ENCODE measurements at regions not wholly inside any gene's neighbourhood (a gene's known extent, or its start where the extent isn't known, plus 50 kb on each side); places are given as distances from the start of the nearest gene placed in this dataset.

DNA sequence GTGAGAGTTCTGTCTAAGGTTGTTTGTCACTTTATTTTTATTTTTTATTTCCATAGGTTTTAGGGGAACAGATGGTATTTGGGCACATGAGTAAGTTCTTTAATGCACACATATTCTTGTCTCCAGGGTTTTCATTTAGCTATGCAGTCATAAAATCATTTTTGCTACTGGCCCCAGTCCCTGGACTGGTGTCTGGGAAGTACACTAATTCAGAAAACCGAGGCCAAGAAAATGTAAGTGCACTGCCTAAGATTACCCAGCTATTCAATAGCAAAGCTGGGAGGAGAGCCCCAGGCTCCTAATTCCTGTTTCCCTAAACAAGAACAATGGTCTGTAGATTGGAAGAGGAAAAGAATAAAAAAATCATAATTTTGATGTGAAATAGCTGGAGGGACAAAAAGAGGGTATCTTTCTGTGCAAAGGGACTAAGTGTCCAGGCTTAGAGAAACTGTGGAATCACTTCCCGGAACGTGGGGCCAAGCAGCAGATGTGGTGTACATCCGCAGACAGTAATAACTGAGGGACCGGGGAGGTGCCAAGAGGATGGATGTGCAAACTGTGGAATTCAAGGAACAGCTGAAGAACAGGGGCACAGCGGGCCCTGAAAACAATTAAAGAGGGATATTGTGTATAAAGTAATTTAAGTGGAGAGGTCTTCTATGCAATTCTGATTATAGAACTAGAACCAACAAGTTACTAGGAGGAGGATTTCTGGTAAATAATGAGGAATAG, 236.3 kb downstream of the ACKR3 start:
- Histone ChIP-seq H3K4me3 (ENCODE audit: low read depth, low read length) (no peak overlapping the region), H3K4me1 (ENCODE audit: control insufficient read depth, insufficient read depth, low read length) (no peaks in the 10 kb centered on the region), H3K9me3 (ENCODE audit: control insufficient read depth, insufficient read depth, low read depth, low read length) (peaks cover 31% of the 10 kb centered on the region), H3K36me3 (ENCODE audit: control insufficient read depth, insufficient read depth, low read length) (no peaks in the 10 kb centered on the region), H3K9ac (ENCODE audit: low read length) (no peak overlapping the region), H3K27me3 (ENCODE audit: control insufficient read depth, insufficient read depth, low read length) (no peaks in the 10 kb centered on the region), H3K27ac (ENCODE audit: low read depth, low read length) (no peak overlapping the region)

DNA sequence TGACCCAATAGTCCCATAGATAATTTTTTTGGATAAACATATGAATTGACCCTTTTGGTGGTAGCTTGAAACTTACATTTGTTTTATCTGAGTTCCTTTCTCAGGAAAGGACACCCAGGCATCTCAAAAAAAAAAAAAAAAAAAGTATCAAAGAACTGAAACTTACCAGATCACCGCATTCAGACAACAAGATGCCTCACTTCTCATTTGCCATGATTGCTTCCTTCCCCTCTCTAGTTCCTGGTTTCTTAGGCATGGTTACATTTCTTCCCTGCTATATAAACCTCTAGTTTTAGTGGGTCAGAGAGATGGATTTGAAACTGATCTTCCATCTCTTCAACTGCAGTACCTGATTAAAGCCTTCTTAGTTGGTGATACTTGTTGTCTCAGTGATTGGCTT, 240.1 kb downstream of the ACKR3 start:
- Histone ChIP-seq H3K27ac (ENCODE audit: low read depth, low read length) (no peak overlapping the region), H3K9ac (ENCODE audit: low read length) (no peak overlapping the region), H3K9me3 (ENCODE audit: control insufficient read depth, insufficient read depth, low read depth, low read length) (peaks cover 36% of the 10 kb centered on the region), H3K27me3 (ENCODE audit: control insufficient read depth, insufficient read depth, low read length) (no peaks in the 10 kb centered on the region), H3K36me3 (ENCODE audit: control insufficient read depth, insufficient read depth, low read length) (no peaks in the 10 kb centered on the region), H3K4me1 (ENCODE audit: control insufficient read depth, insufficient read depth, low read length) (no peaks in the 10 kb centered on the region), H3K4me3 (ENCODE audit: low read depth, low read length) (no peak overlapping the region)

DNA sequence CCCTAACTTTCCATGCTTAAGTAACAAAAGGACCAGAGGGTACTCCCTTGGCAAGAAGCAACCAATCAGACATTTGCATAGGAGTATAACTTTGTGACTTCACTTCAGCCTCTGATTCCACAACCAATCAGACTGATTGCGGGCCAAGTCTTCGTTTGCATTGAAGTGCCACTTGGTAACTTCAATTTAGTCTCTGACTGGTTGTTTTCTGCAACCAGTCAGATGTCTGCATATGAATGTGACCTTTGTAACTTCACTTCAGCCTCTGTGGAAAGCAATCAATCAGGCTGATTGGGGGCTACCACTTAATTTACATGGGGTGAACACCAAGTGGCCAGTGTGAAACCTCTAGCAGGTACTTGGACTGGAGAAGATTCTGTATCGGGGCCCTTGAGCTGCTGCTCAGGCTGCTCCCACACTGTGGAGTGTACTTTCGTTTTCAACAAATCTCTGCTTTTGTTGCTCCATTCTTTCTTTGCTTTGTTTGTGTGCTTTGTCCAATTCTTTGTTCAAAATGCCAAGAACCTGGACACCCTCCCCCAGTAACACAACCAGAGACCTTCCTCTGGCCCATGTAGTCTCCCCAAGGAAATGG, 241.5 kb downstream of the ACKR3 start:
- Histone ChIP-seq H3K4me3 (ENCODE audit: low read depth, low read length) (no peak overlapping the region), H3K9ac (ENCODE audit: low read length) (no peak overlapping the region), H3K9me3 (ENCODE audit: control insufficient read depth, insufficient read depth, low read depth, low read length) (peaks cover 36% of the 10 kb centered on the region), H3K4me1 (ENCODE audit: control insufficient read depth, insufficient read depth, low read length) (no peaks in the 10 kb centered on the region), H3K27ac (ENCODE audit: low read depth, low read length) (no peak overlapping the region), H3K36me3 (ENCODE audit: control insufficient read depth, insufficient read depth, low read length) (no peaks in the 10 kb centered on the region), H3K27me3 (ENCODE audit: control insufficient read depth, insufficient read depth, low read length) (no peaks in the 10 kb centered on the region)

DNA sequence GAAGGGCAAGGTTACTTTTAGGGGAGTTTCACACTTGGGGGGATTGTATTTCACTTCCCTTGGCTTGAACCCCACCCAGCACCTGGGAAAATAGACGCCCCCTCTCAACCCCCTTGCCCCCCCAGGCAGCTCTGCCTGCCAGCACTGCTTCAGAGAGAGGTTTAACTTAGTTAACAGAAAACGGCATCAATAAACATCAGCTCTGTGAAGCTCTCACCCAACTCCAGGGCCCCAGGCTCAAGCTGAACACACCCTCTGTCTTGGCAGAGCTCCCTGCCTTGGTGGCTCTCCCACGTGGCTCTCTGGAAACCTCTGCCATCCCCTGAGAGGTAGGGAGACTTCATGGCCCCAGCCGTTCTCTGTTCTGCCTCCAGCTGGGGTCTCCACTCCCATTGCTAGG, 244.1 kb downstream of the ACKR3 start:
- H3K27ac ChIP-seq (ENCODE audit: low read depth, low read length) = no peak overlapping the region
- no peaks in the 10 kb centered on the region for H3K36me3 ChIP-seq (ENCODE audit: control insufficient read depth, insufficient read depth, low read length)
- peaks cover 21% of the 10 kb centered on the region for H3K9me3 ChIP-seq (ENCODE audit: control insufficient read depth, insufficient read depth, low read depth, low read length)
- no peak overlapping the region for H3K4me3 ChIP-seq (ENCODE audit: low read depth, low read length)
- no peak overlapping the region for H3K9ac ChIP-seq (ENCODE audit: low read length)
- H3K4me1 ChIP-seq (ENCODE audit: control insufficient read depth, insufficient read depth, low read length) = no peaks in the 10 kb centered on the region
- H3K27me3 ChIP-seq (ENCODE audit: control insufficient read depth, insufficient read depth, low read length) = no peaks in the 10 kb centered on the region

DNA sequence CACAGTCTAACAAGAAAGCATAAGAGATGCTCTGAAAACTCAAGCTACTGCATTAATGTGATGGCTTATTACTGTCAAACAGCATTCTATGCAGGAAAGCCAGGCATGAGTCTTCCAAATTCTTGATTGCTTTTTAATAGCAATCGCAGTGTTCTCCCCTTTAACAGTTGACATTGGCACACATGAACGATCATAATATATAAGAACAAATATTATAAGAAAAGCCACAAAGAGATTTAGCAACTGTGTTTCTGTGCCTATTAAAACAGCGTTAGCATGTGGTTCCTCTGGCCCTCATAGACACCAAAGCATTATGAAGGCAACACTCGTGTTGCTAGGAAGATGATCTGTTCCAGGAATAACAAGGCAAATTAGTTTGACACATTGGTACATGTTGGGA, 245.0 kb downstream of the ACKR3 start:
- Histone ChIP-seq H3K9ac (ENCODE audit: low read length) (no peak overlapping the region), H3K36me3 (ENCODE audit: control insufficient read depth, insufficient read depth, low read length) (no peaks in the 10 kb centered on the region), H3K4me3 (ENCODE audit: low read depth, low read length) (no peak overlapping the region), H3K27me3 (ENCODE audit: control insufficient read depth, insufficient read depth, low read length) (no peaks in the 10 kb centered on the region), H3K9me3 (ENCODE audit: control insufficient read depth, insufficient read depth, low read depth, low read length) (peaks cover 14% of the 10 kb centered on the region), H3K4me1 (ENCODE audit: control insufficient read depth, insufficient read depth, low read length) (no peaks in the 10 kb centered on the region), H3K27ac (ENCODE audit: low read depth, low read length) (no peak overlapping the region)

DNA sequence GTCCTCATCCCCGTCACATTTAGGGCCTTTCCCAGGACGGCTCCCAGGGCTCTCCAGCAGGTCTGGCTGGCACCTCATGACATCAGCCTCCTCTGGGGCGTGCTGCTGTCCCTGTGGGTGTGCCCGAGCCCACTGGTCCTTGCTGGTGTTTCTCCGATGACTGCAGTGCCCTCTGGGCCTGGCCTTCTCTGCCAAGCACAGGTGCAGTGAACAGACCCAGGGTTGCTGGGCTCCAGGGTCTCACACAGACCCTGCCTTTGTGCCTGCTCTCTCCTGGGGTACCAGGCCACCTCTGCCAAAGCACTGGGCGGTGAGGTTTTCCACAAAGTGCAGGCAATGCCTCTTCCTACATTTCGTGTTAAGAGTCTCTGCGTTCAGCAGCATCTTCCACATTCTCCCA, 246.1 kb downstream of the ACKR3 start:
- Histone ChIP-seq H3K27me3 (ENCODE audit: control insufficient read depth, insufficient read depth, low read length) (no peaks in the 10 kb centered on the region), H3K9me3 (ENCODE audit: control insufficient read depth, insufficient read depth, low read depth, low read length) (peaks cover 7% of the 10 kb centered on the region; the same call in 1 of the 2 replicates), H3K4me1 (ENCODE audit: control insufficient read depth, insufficient read depth, low read length) (no peaks in the 10 kb centered on the region), H3K9ac (ENCODE audit: low read length) (no peak overlapping the region), H3K4me3 (ENCODE audit: low read depth, low read length) (no peak overlapping the region), H3K36me3 (ENCODE audit: control insufficient read depth, insufficient read depth, low read length) (no peaks in the 10 kb centered on the region), H3K27ac (ENCODE audit: low read depth, low read length) (no peak overlapping the region)

DNA sequence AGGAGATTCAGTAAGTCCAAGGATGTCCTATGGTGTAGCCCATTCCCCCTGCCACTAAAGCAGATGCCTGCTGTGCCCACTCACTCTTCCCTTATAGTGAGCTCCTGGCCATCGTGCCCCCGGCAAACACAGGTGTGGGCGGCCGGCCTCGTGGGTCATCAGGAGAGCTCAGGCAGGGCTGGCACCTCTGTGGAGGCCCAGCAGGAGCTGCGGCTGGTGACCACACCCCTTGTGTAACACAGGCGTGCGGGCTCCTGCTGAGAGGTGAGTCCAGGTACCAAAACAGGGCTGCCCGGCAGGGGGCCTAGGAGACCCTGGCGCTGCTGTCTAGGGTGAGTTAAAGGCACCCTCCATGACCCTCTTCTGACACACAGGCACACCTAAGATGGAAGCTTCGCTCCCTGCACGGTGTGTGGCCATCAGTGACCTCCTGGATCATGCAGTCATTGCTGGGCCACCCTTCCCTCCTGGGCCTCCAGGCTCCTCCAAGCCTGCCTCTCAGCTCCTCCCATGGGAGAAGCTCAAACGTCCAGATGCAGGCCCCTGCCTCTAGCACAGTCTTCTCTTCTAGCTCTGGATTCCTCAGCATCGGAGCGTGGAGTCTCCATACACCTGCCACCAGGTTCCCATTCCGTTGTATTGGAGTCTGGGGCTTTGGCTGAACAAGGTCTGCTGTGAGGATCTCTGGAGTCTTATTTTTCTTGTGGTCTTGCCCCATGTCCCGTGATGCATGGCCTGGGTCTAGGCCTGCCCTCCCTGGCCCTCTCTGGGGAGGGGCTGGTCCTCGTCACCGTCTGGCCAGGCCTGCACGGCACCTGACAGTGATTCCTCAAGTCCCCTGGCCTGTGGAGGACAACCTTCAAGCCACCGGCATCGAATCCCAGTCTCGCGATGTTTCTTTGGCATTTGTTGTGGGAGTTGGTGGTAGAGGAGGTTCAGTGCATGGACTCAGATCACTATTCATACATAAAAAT, 246.9 kb downstream of the ACKR3 start:
- H3K27ac ChIP-seq (ENCODE audit: low read depth, low read length) = no peak overlapping the region
- no peak overlapping the region for H3K9ac ChIP-seq (ENCODE audit: low read length)
- no peaks in the 10 kb centered on the region for H3K36me3 ChIP-seq (ENCODE audit: control insufficient read depth, insufficient read depth, low read length)
- H3K9me3 ChIP-seq (ENCODE audit: control insufficient read depth, insufficient read depth, low read depth, low read length) = peaks cover 5% of the 10 kb centered on the region; the same call in 1 of the 2 replicates
- no peaks in the 10 kb centered on the region for H3K27me3 ChIP-seq (ENCODE audit: control insufficient read depth, insufficient read depth, low read length)
- H3K4me3 ChIP-seq (ENCODE audit: low read depth, low read length) = no peak overlapping the region
- H3K4me1 ChIP-seq (ENCODE audit: control insufficient read depth, insufficient read depth, low read length) = no peaks in the 10 kb centered on the region

DNA sequence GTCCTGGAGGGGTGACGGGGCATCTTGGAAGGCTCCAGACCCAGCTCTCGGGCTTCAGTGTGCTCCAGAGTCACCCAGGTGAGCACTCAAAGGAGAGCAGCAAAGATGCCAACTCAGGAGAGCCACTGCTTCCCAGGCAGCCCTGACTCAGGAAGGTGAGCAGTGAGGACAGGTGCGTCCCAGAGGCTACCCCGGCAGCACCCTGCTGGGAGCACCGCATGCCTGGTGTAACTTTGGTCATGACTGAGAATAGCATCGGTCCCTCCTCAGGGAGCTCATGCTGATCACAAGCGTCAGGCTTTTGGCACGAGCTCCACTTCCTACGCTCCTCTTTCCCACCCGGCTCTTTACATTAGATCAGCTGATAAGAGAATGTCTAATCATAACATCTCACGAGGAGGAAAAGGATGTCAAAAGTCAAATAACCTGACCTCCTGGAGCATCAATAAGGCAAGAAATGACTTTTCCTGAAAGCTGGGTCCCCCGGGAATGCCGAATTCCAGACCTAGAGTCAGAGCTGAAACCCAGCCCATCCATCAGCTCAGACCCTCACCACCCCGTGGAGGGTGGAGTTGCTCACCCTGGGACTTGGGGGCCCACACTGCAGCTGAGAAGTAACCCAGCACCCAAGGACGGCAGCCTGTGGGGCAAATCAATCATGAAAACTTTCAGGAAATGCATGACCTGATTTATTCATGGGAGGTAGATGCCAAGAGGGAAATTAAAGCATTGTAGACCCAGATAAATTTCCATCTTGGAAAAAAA, 248.8 kb downstream of the ACKR3 start:
- Histone ChIP-seq H3K4me3 (ENCODE audit: low read depth, low read length) (no peak overlapping the region), H3K9me3 (ENCODE audit: control insufficient read depth, insufficient read depth, low read depth, low read length) (peaks cover 12% of the 10 kb centered on the region), H3K4me1 (ENCODE audit: control insufficient read depth, insufficient read depth, low read length) (peaks cover 4% of the 10 kb centered on the region; the same call in 1 of the 2 replicates), H3K36me3 (ENCODE audit: control insufficient read depth, insufficient read depth, low read length) (no peaks in the 10 kb centered on the region), H3K27me3 (ENCODE audit: control insufficient read depth, insufficient read depth, low read length) (no peaks in the 10 kb centered on the region), H3K9ac (ENCODE audit: low read length) (no peak overlapping the region), H3K27ac (ENCODE audit: low read depth, low read length) (no peak overlapping the region)

DNA sequence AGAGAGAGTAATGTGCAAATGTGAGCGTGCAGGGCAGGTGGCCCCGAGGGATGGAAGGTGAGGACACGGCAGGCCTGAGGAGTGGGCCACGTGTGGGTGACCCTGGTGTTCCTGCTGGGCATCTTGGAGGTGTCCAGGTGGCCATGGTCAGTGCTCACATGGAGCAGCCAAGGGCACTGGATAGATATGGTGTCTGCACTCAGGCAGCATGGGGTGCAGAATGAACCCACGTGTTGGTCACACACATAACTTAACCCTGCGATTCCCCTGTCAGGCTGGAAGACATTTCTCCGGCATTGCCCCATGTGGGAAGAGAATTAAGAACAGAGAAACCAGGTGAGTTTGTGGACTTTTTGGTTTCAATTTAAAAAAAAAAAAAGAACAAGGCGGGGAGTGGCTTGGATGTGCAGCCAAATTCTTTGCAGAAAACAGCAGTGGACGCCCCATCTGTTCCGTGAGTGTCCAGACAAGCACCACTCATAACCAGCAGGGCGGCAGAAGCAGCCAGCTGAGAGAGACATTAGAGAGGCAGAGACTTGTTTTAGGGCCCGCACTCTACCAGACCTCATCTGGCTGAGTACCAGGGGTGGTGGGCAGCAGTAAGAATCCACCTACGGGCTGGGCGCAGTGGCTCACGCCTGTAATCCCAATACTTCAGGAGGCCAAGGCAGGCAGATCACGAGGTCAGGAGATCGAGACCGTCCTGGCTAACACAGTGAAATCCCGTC, 249.8 kb downstream of the ACKR3 start:
- Histone ChIP-seq H3K9me3 (ENCODE audit: control insufficient read depth, insufficient read depth, low read depth, low read length) (peaks cover 12% of the 10 kb centered on the region), H3K36me3 (ENCODE audit: control insufficient read depth, insufficient read depth, low read length) (no peaks in the 10 kb centered on the region), H3K4me1 (ENCODE audit: control insufficient read depth, insufficient read depth, low read length) (peaks cover 9% of the 10 kb centered on the region), H3K4me3 (ENCODE audit: low read depth, low read length) (no peak overlapping the region), H3K27ac (ENCODE audit: low read depth, low read length) (no peak overlapping the region), H3K9ac (ENCODE audit: low read length) (no peak overlapping the region), H3K27me3 (ENCODE audit: control insufficient read depth, insufficient read depth, low read length) (no peaks in the 10 kb centered on the region)

DNA sequence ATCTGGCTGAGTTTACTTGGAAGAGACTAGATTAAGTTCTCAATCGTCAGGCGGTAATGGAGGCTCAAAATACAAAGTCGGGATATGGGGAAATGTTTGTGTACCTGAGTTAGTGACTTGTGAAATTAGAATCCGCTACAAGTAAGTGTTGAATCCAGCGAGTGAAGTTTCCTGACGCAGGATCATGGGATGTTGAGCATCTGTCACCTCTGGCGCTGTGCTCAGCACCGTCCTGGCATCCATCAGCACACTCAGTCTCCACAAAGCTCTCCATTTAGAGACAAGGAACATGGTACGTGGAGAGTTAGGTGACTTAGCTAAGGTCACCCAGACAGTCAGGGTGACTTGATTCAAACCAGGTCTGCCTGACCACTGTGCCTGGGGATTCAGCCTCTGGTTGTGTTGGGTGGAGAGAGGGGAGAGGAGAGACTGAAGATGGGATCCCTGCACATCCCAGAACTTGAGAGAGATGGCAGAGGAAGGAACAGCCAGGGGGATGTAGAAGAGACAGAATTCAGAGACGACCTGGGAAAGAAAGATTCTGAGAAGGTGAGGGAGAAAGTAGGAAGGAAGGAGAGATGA, 251.2 kb downstream of the ACKR3 start:
- Histone ChIP-seq H3K4me3 (ENCODE audit: low read depth, low read length) (no peak overlapping the region), H3K4me1 (ENCODE audit: control insufficient read depth, insufficient read depth, low read length) (peaks cover 21% of the 10 kb centered on the region), H3K27ac (ENCODE audit: low read depth, low read length) (no peak overlapping the region), H3K9me3 (ENCODE audit: control insufficient read depth, insufficient read depth, low read depth, low read length) (peaks cover 12% of the 10 kb centered on the region), H3K9ac (ENCODE audit: low read length) (no peak overlapping the region), H3K27me3 (ENCODE audit: control insufficient read depth, insufficient read depth, low read length) (no peaks in the 10 kb centered on the region), H3K36me3 (ENCODE audit: control insufficient read depth, insufficient read depth, low read length) (no peaks in the 10 kb centered on the region)
